Stomach (tissue), 4 donors: ENCODE measurements at regions not wholly inside any gene's neighbourhood (a gene's known extent, or its start where the extent isn't known, plus 50 kb on each side); places are given as distances from the start of the nearest gene placed in this dataset.

Source experiments
- EP300 ChIP-seq: sonication (generic); formaldehyde crosslinking; IDR thresholded peaks from one replicate; pipeline ENCODE4 v1.6.1; 2017; ENCODE audit warnings: antibody characterized with exemption
- POLR2A ChIP-seq, 4 donors: fragments of 450-650 bp; IDR thresholded peaks; one replicate each; pipeline ENCODE4 v1.6.1; 2016; ENCODE audit warnings: antibody characterized with exemption in 4 of 4, control low read depth in 2 of 4, mild to moderate bottlenecking in 1 of 4, moderate library complexity in 1 of 4
- TF ChIP-seq, protein P1 (sequence below), 7 experiments: fragments of 450-650 bp in 4 of 7; fragments of 200-600 bp in 3 of 7; sonication (generic) in 3 of 7; IDR thresholded peaks; one replicate each; pipeline ENCODE4 v1.5.1; 2016 to 2019; ENCODE audit warnings: antibody characterized with exemption in 7 of 7, control low read depth in 2 of 7, mild to moderate bottlenecking in 1 of 7

GRCh38 chr11:98358551-98358950 is 662.2 kb upstream of the CNTN5 start:
- TF ChIP-seq, protein P1, sequence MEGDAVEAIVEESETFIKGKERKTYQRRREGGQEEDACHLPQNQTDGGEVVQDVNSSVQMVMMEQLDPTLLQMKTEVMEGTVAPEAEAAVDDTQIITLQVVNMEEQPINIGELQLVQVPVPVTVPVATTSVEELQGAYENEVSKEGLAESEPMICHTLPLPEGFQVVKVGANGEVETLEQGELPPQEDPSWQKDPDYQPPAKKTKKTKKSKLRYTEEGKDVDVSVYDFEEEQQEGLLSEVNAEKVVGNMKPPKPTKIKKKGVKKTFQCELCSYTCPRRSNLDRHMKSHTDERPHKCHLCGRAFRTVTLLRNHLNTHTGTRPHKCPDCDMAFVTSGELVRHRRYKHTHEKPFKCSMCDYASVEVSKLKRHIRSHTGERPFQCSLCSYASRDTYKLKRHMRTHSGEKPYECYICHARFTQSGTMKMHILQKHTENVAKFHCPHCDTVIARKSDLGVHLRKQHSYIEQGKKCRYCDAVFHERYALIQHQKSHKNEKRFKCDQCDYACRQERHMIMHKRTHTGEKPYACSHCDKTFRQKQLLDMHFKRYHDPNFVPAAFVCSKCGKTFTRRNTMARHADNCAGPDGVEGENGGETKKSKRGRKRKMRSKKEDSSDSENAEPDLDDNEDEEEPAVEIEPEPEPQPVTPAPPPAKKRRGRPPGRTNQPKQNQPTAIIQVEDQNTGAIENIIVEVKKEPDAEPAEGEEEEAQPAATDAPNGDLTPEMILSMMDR (IDR thresholded peaks at IDR 0.05), result no peak
- no peak for TF ChIP-seq POLR2A (IDR thresholded peaks at IDR 0.05)
- TF ChIP-seq EP300, result no peak
